SK-N-SH treated with all-trans-retinoic acid at 6 μM for 48 hours (cell line): ENCODE measurements at regions not wholly inside any gene's neighbourhood (a gene's known extent, or its start where the extent isn't known, plus 50 kb on each side); places are given as distances from the start of the nearest gene placed in this dataset.

Source experiments
- ATAC-seq: fragments of 200-7000 bp; cut with Tn5 transposase; 3 replicates; pipeline ENCODE4 v1.9.1; 2020; ENCODE audit warnings: mild to moderate bottlenecking, moderate library complexity
- ARNTL ChIP-seq: fragments of 450-650 bp; formaldehyde crosslinking; IDR thresholded peaks from 2 replicates; pipeline ENCODE4 v1.5.0; 2020; ENCODE audit warnings: low read depth, mild to moderate bottlenecking, moderate library complexity, borderline replicate concordance
- BACH2 ChIP-seq: fragments of 250-450 bp; sonication (Bioruptor Pico); IDR thresholded peaks from 2 replicates; pipeline ENCODE4 v1.9.0; 2021; ENCODE audit warnings: mild to moderate bottlenecking, borderline replicate concordance
- CSDC2 ChIP-seq: fragments of 250-450 bp; sonication (Bioruptor Pico); IDR thresholded peaks from 2 replicates; pipeline ENCODE4 v1.5.0; 2020; ENCODE audit warnings: mild to moderate bottlenecking, moderate library complexity
- ISL1 ChIP-seq: fragments of 250-450 bp; sonication (Bioruptor Pico); IDR thresholded peaks from 2 replicates; pipeline ENCODE4 v2.1.2; 2022; ENCODE audit warnings: mild to moderate bottlenecking, moderate library complexity
- OSR1 ChIP-seq: fragments of 250-450 bp; sonication (Bioruptor Pico); IDR thresholded peaks from 2 replicates; pipeline ENCODE4 v1.8.0; 2022; ENCODE audit warnings: moderate library complexity, mild to moderate bottlenecking, inconsistent platforms
- PPARA ChIP-seq: fragments of 250-450 bp; sonication (Bioruptor Pico); IDR thresholded peaks from 2 replicates; pipeline ENCODE4 v1.5.0; 2020; ENCODE audit warnings: mild to moderate bottlenecking, borderline replicate concordance
- RARB ChIP-seq: fragments of 250-450 bp; sonication (Bioruptor Pico); IDR thresholded peaks from 2 replicates; pipeline ENCODE4 v1.8.0; 2021; ENCODE audit warnings: mild to moderate bottlenecking, moderate library complexity
- SNAI2 ChIP-seq: fragments of 250-450 bp; sonication (Bioruptor Pico); IDR thresholded peaks from 2 replicates; pipeline ENCODE4 v1.5.0; 2020; ENCODE audit warnings: mild to moderate bottlenecking, moderate library complexity
- TCF4 ChIP-seq: fragments of 250-450 bp; sonication (Bioruptor Pico); IDR thresholded peaks from 2 replicates; pipeline ENCODE4 v1.8.0; 2021; ENCODE audit warnings: mild to moderate bottlenecking, moderate library complexity, borderline replicate concordance
- TOX ChIP-seq: fragments of 250-450 bp; sonication (Bioruptor Pico); IDR thresholded peaks from 2 replicates; pipeline ENCODE4 v1.8.0; 2021; ENCODE audit warnings: mild to moderate bottlenecking, moderate library complexity, borderline replicate concordance
- ZC3H10 ChIP-seq: fragments of 250-450 bp; sonication (Bioruptor Pico); IDR thresholded peaks from 2 replicates; pipeline ENCODE4 v1.5.1; 2021; ENCODE audit warnings: mild to moderate bottlenecking, moderate library complexity
- ZFP3 ChIP-seq: fragments of 250-450 bp; sonication (Bioruptor Pico); IDR thresholded peaks from 2 replicates; pipeline ENCODE4 v1.5.0; 2020; ENCODE audit warnings: mild to moderate bottlenecking, moderate library complexity
- ZFP30 ChIP-seq: fragments of 450-650 bp; formaldehyde crosslinking; IDR thresholded peaks from 2 replicates; pipeline ENCODE4 v1.5.0; 2022; ENCODE audit warnings: mild to moderate bottlenecking, moderate library complexity
- ZNF70 ChIP-seq: fragments of 450-650 bp; formaldehyde crosslinking; IDR thresholded peaks from 2 replicates; pipeline ENCODE4 v1.5.0; 2020; ENCODE audit warnings: mild to moderate bottlenecking, moderate library complexity
- ZNF8 ChIP-seq: fragments of 450-650 bp; formaldehyde crosslinking; IDR thresholded peaks from 2 replicates; pipeline ENCODE4 v1.5.0; 2020; ENCODE audit warnings: mild to moderate bottlenecking, moderate library complexity
- TF ChIP-seq, protein P1 (sequence below): fragments of 250-450 bp; sonication (Bioruptor Pico); IDR thresholded peaks from 2 replicates; pipeline ENCODE4 v1.5.1; 2020; ENCODE audit warnings: low read depth, mild to moderate bottlenecking, moderate library complexity
- TF ChIP-seq, protein P2 (sequence below): fragments of 250-450 bp; sonication (Bioruptor Pico); IDR thresholded peaks from 2 replicates; pipeline ENCODE4 v1.8.0; 2021; ENCODE audit warnings: low read depth, mild to moderate bottlenecking, moderate library complexity, borderline replicate concordance
- TF ChIP-seq, protein P3 (sequence below): fragments of 250-450 bp; sonication (Bioruptor Pico); IDR thresholded peaks from 2 replicates; pipeline ENCODE4 v1.5.0; 2020; ENCODE audit warnings: mild to moderate bottlenecking, moderate library complexity
- TF ChIP-seq, protein P4 (sequence below): fragments of 250-450 bp; sonication (Bioruptor Pico); IDR thresholded peaks from 2 replicates; pipeline ENCODE4 v1.8.0; 2020; ENCODE audit warnings: mild to moderate bottlenecking, moderate library complexity, borderline replicate concordance
- TF ChIP-seq, protein P5 (sequence below): fragments of 250-450 bp; sonication (Bioruptor Pico); IDR thresholded peaks from 2 replicates; pipeline ENCODE4 v1.5.1; 2021; ENCODE audit warnings: mild to moderate bottlenecking, moderate library complexity

DNA sequence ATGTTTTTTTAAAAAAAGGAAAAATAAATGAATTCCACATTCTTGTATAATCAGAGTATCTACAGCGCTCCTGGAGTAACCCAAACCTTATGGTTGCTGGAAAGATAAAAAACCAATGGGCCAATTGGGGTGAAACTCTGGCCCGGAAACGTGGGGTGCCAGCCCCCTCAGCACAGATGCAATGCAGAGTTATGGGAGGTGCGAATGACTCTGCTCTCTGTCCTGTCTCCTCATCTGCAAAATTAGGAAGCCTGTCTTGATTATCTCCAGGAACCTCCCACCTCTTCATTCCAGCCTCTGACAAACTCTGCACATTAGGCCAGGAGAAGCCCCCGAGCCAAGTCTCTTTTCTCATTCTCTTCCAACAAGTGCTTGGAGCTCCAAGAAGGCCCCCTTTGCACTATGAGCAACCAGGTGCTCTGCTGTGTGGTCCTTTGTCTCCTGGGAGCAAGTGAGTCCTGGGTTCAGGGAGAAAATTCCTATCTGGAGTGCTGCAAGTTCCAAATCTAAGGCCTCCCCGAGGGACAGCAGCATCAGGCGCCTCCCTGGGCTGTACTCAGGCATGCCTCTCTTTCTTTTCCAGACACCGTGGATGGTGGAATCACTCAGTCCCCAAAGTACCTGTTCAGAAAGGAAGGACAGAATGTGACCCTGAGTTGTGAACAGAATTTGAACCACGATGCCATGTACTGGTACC is 130.5 kb upstream of the PRSS1 start:
- ATAC-seq = no peak

DNA sequence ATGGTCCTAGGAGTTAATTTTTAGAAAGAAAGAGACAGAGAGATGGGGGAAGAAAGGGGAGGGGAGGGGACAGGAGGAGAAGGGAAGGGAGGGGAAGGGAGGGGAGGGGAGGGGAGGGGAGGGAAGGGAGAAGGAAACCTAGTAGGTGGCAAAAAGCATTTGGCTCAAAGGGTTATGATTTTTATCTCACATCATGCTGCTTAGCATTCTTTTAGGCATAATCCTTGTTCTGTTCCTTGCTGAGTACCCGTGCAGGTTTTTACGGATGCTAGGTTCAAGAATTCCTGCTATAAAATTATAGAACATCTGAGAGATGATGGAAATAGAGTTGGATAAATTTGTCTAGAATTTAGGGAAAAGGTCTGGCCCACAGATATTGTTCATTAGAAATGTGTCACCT is 132.4 kb upstream of the PRSS1 start:
- no peak for ATAC-seq
- TF ChIP-seq OSR1 (CRISPR knock-in tag) (no peak), ZC3H10 (no peak)
- TF ChIP-seq, protein P1, sequence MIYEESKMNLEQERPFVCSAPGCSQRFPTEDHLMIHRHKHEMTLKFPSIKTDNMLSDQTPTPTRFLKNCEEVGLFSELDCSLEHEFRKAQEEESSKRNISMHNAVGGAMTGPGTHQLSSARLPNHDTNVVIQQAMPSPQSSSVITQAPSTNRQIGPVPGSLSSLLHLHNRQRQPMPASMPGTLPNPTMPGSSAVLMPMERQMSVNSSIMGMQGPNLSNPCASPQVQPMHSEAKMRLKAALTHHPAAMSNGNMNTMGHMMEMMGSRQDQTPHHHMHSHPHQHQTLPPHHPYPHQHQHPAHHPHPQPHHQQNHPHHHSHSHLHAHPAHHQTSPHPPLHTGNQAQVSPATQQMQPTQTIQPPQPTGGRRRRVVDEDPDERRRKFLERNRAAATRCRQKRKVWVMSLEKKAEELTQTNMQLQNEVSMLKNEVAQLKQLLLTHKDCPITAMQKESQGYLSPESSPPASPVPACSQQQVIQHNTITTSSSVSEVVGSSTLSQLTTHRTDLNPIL = no peak

More for the DNA sequence above, 130.5 kb upstream of the PRSS1 start:
- TF ChIP-seq, protein P2, sequence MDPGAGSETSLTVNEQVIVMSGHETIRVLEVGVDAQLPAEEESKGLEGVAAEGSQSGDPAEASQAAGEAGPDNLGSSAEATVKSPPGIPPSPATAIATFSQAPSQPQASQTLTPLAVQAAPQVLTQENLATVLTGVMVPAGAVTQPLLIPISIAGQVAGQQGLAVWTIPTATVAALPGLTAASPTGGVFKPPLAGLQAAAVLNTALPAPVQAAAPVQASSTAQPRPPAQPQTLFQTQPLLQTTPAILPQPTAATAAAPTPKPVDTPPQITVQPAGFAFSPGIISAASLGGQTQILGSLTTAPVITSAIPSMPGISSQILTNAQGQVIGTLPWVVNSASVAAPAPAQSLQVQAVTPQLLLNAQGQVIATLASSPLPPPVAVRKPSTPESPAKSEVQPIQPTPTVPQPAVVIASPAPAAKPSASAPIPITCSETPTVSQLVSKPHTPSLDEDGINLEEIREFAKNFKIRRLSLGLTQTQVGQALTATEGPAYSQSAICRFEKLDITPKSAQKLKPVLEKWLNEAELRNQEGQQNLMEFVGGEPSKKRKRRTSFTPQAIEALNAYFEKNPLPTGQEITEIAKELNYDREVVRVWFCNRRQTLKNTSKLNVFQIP (CRISPR knock-in tag) = no peak
- TF ChIP-seq, protein P1 = no peak
- TF ChIP-seq ZC3H10 (no peak), ZNF8 (CRISPR knock-in tag) (no peak), ZFP30 (CRISPR knock-in tag) (no peak), SNAI2 (no peak)

DNA sequence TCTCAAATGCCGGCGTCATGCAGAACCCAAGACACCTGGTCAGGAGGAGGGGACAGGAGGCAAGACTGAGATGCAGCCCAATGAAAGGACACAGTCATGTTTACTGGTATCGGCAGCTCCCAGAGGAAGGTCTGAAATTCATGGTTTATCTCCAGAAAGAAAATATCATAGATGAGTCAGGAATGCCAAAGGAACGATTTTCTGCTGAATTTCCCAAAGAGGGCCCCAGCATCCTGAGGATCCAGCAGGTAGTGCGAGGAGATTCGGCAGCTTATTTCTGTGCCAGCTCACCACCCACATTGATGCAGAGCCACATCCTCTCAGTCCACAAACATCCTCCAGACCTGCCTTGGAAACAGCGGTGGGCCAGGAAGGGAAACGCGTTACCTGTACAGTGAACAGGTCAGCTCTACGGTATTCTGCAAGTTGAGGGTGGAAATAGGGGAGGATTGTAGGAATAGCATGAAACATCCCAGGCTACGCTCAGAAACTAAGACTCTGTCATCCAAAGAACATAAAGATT is 133.1 kb upstream of the PRSS1 start:
- TF ChIP-seq OSR1 (CRISPR knock-in tag) (no peak), ZNF70 (CRISPR knock-in tag) (no peak), ISL1 (no peak), SNAI2 (no peak), CSDC2 (CRISPR knock-in tag) (no peak), ZNF8 (CRISPR knock-in tag) (no peak), ARNTL (CRISPR knock-in tag) (no peak), RARB (no peak), ZFP3 (CRISPR knock-in tag) (no peak), BACH2 (CRISPR knock-in tag) (no peak), TOX (CRISPR knock-in tag) (no peak), ZC3H10 (no peak), PPARA (no peak), ZFP30 (CRISPR knock-in tag) (no peak), TCF4 (CRISPR knock-in tag) (no peak)
- TF ChIP-seq, protein P3, sequence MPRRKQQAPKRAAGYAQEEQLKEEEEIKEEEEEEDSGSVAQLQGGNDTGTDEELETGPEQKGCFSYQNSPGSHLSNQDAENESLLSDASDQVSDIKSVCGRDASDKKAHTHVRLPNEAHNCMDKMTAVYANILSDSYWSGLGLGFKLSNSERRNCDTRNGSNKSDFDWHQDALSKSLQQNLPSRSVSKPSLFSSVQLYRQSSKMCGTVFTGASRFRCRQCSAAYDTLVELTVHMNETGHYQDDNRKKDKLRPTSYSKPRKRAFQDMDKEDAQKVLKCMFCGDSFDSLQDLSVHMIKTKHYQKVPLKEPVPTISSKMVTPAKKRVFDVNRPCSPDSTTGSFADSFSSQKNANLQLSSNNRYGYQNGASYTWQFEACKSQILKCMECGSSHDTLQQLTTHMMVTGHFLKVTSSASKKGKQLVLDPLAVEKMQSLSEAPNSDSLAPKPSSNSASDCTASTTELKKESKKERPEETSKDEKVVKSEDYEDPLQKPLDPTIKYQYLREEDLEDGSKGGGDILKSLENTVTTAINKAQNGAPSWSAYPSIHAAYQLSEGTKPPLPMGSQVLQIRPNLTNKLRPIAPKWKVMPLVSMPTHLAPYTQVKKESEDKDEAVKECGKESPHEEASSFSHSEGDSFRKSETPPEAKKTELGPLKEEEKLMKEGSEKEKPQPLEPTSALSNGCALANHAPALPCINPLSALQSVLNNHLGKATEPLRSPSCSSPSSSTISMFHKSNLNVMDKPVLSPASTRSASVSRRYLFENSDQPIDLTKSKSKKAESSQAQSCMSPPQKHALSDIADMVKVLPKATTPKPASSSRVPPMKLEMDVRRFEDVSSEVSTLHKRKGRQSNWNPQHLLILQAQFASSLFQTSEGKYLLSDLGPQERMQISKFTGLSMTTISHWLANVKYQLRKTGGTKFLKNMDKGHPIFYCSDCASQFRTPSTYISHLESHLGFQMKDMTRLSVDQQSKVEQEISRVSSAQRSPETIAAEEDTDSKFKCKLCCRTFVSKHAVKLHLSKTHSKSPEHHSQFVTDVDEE (CRISPR knock-in tag) = no peak
- TF ChIP-seq, protein P2 (CRISPR knock-in tag) = no peak
- TF ChIP-seq, protein P4, sequence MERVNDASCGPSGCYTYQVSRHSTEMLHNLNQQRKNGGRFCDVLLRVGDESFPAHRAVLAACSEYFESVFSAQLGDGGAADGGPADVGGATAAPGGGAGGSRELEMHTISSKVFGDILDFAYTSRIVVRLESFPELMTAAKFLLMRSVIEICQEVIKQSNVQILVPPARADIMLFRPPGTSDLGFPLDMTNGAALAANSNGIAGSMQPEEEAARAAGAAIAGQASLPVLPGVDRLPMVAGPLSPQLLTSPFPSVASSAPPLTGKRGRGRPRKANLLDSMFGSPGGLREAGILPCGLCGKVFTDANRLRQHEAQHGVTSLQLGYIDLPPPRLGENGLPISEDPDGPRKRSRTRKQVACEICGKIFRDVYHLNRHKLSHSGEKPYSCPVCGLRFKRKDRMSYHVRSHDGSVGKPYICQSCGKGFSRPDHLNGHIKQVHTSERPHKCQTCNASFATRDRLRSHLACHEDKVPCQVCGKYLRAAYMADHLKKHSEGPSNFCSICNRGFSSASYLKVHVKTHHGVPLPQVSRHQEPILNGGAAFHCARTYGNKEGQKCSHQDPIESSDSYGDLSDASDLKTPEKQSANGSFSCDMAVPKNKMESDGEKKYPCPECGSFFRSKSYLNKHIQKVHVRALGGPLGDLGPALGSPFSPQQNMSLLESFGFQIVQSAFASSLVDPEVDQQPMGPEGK = no peak
- TF ChIP-seq, protein P1 = no peak
- TF ChIP-seq, protein P5, sequence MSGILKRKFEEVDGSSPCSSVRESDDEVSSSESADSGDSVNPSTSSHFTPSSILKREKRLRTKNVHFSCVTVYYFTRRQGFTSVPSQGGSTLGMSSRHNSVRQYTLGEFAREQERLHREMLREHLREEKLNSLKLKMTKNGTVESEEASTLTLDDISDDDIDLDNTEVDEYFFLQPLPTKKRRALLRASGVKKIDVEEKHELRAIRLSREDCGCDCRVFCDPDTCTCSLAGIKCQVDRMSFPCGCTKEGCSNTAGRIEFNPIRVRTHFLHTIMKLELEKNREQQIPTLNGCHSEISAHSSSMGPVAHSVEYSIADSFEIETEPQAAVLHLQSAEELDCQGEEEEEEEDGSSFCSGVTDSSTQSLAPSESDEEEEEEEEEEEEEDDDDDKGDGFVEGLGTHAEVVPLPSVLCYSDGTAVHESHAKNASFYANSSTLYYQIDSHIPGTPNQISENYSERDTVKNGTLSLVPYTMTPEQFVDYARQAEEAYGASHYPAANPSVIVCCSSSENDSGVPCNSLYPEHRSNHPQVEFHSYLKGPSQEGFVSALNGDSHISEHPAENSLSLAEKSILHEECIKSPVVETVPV = no peak
- no peak for ATAC-seq
